WTC11 (cell line): ENCODE measurements at regions not wholly inside any gene's neighbourhood (a gene's known extent, or its start where the extent isn't known, plus 50 kb on each side); places are given as distances from the start of the nearest gene placed in this dataset.

Experiments
- ATAC-seq: fragments of 200-7000 bp; cut with Tn5 transposase; 2 replicates; pipeline ENCODE4 v1.10.0; 2021; ENCODE audit warnings: mild to moderate bottlenecking, moderate library complexity
- CTCF ChIA-PET: fragments of 300-600 bp; sonication (Branson Sonifier 250); formaldehyde crosslinking; loops from one replicate; lab custom pipeline; 2021; ENCODE audit warnings: antibody characterized with exemption; lab: Charles Lee
- POLR2A ChIA-PET: fragments of 350-600 bp; sonication (Branson Sonifier 250); formaldehyde crosslinking; loops from one replicate; lab custom pipeline; 2021; ENCODE audit warnings: antibody characterized with exemption; lab: Charles Lee
- DNase-seq: peaks from one replicate; pipeline ENCODE4 v3.0.0; 2021; ENCODE audit warnings: low spot score
- H3K27ac Mint-ChIP-seq: 2 replicates; pipeline ENCODE4 v1.8.0; 2021; ENCODE audit warnings: mixed read lengths
- H3K27me3 Mint-ChIP-seq: 2 replicates; pipeline ENCODE4 v1.8.0; 2021; ENCODE audit warnings: low read depth, mild to moderate bottlenecking, moderate library complexity, mixed read lengths
- H3K36me3 Mint-ChIP-seq: 2 replicates; pipeline ENCODE4 v1.8.0; 2021; ENCODE audit warnings: mixed read lengths
- H3K4me1 Mint-ChIP-seq: 2 replicates; pipeline ENCODE4 v1.8.0; 2022; ENCODE audit warnings: mixed read lengths
- H3K4me3 Mint-ChIP-seq: 2 replicates; pipeline ENCODE4 v1.8.0; 2021; ENCODE audit warnings: mild to moderate bottlenecking, moderate library complexity, mixed read lengths
- H3K9me3 Mint-ChIP-seq: 2 replicates; pipeline ENCODE4 v1.8.0; 2021; ENCODE audit warnings: mixed read lengths
- AR ChIP-seq: fragments of 250-450 bp; sonication (Bioruptor Pico); IDR thresholded peaks from 2 replicates; pipeline ENCODE4 v1.9.0; 2021; ENCODE audit warnings: mild to moderate bottlenecking
- ATF1 ChIP-seq: sonication (generic); formaldehyde crosslinking; IDR thresholded peaks from 2 replicates; pipeline ENCODE4 v1.8.1; 2023; ENCODE audit warnings: mild to moderate bottlenecking, moderate library complexity, missing genetic modification reagents
- ELF4 ChIP-seq: sonication (generic); formaldehyde crosslinking; IDR thresholded peaks from 2 replicates; pipeline ENCODE4 v1.8.1; 2022; ENCODE audit warnings: low read depth, mild to moderate bottlenecking, moderate library complexity, missing genetic modification reagents
- ESRRA ChIP-seq: sonication (generic); formaldehyde crosslinking; IDR thresholded peaks from 2 replicates; pipeline ENCODE4 v1.8.1; 2022; ENCODE audit warnings: mild to moderate bottlenecking, missing genetic modification reagents, borderline replicate concordance
- FOXK1 ChIP-seq: sonication (generic); formaldehyde crosslinking; IDR thresholded peaks from 2 replicates; pipeline ENCODE4 v1.8.0; 2022; ENCODE audit warnings: mild to moderate bottlenecking, moderate library complexity, missing genetic modification reagents
- GTF2I ChIP-seq: fragments of 250-450 bp; sonication (Bioruptor Pico); conservative IDR thresholded peaks from 2 replicates; pipeline ENCODE4 v1.4.0; 2021; ENCODE audit warnings: mild to moderate bottlenecking
- IRF2 ChIP-seq: sonication (generic); formaldehyde crosslinking; IDR thresholded peaks from 2 replicates; pipeline ENCODE4 v1.8.0; 2022; ENCODE audit warnings: low read depth, missing genetic modification reagents, borderline replicate concordance
- MLX ChIP-seq: sonication (generic); formaldehyde crosslinking; IDR thresholded peaks from 2 replicates; pipeline ENCODE4 v1.8.1; 2023; ENCODE audit warnings: mild to moderate bottlenecking, missing genetic modification reagents, moderate library complexity
- NFATC4 ChIP-seq: fragments of 250-450 bp; sonication (Bioruptor Pico); IDR thresholded peaks from 2 replicates; pipeline ENCODE4 v1.9.0; 2021; ENCODE audit warnings: mild to moderate bottlenecking
- NFYB ChIP-seq: sonication (generic); formaldehyde crosslinking; conservative IDR thresholded peaks from 2 replicates; pipeline ENCODE4 v1.8.0; 2022; ENCODE audit warnings: low read depth, missing genetic modification reagents
- NR1H2 ChIP-seq: sonication (generic); formaldehyde crosslinking; IDR thresholded peaks from 2 replicates; pipeline ENCODE4 v1.9.0; 2021; ENCODE audit warnings: mild to moderate bottlenecking, moderate library complexity, missing genetic modification reagents
- NR2C2 ChIP-seq: sonication (generic); formaldehyde crosslinking; IDR thresholded peaks from 2 replicates; pipeline ENCODE4 v1.8.0; 2022; ENCODE audit warnings: mild to moderate bottlenecking, missing genetic modification reagents
- PRRX2 ChIP-seq: fragments of 250-450 bp; sonication (Bioruptor Pico); IDR thresholded peaks from 2 replicates; pipeline ENCODE4 v1.8.0; 2021; ENCODE audit warnings: mild to moderate bottlenecking
- SOX15 ChIP-seq: fragments of 250-450 bp; sonication (Bioruptor Pico); IDR thresholded peaks from 2 replicates; pipeline ENCODE4 v1.9.0; 2021; ENCODE audit warnings: mild to moderate bottlenecking
- USF1 ChIP-seq: sonication (generic); formaldehyde crosslinking; IDR thresholded peaks from 2 replicates; pipeline ENCODE4 v1.8.0; 2022; ENCODE audit warnings: mild to moderate bottlenecking, missing genetic modification reagents
- ZNF138 ChIP-seq: sonication (generic); formaldehyde crosslinking; conservative IDR thresholded peaks from 2 replicates; pipeline ENCODE4 v1.8.1; 2022; ENCODE audit warnings: mild to moderate bottlenecking, moderate library complexity, missing genetic modification reagents
- ZNF671 ChIP-seq: fragments of 250-450 bp; sonication (Bioruptor Pico); IDR thresholded peaks from 2 replicates; pipeline ENCODE4 v1.8.0; 2021; ENCODE audit warnings: mild to moderate bottlenecking
- TF ChIP-seq, protein P1 (sequence below): fragments of 200-600 bp; IDR thresholded peaks from 2 replicates; pipeline ENCODE4 v1.8.0; 2022; ENCODE audit warnings: antibody characterized with exemption
- TF ChIP-seq, protein P2 (sequence below): sonication (generic); formaldehyde crosslinking; IDR thresholded peaks from 2 replicates; pipeline ENCODE4 v1.8.1; 2023; ENCODE audit warnings: mild to moderate bottlenecking, missing genetic modification reagents
- TF ChIP-seq, protein P3 (sequence below): fragments of 250-450 bp; sonication (Bioruptor Pico); IDR thresholded peaks from 2 replicates; pipeline ENCODE4 v1.9.0; 2021; ENCODE audit warnings: moderate library complexity, mild to moderate bottlenecking, inconsistent platforms, borderline replicate concordance

GRCh38 chr6:77133031-77133430 lies 330.3 kb downstream of the HTR1B start:
- POLR2A ChIA-PET, result no interaction called here
- H3K27ac Mint-ChIP-seq, result no peak overlapping the region; the same call in 1 of the 2 replicates
- ATAC-seq, result peak; percentile 91
- H3K36me3 Mint-ChIP-seq, result no peaks in the 10 kb centered on the region
- TF ChIP-seq IRF2 (no peak), NFYB (CRISPR knock-in tag) (no peak), SOX15 (CRISPR knock-in tag) (no peak), NFATC4 (CRISPR knock-in tag) (no peak), ATF1 (CRISPR knock-in tag) (no peak)
- TF ChIP-seq, protein P1, sequence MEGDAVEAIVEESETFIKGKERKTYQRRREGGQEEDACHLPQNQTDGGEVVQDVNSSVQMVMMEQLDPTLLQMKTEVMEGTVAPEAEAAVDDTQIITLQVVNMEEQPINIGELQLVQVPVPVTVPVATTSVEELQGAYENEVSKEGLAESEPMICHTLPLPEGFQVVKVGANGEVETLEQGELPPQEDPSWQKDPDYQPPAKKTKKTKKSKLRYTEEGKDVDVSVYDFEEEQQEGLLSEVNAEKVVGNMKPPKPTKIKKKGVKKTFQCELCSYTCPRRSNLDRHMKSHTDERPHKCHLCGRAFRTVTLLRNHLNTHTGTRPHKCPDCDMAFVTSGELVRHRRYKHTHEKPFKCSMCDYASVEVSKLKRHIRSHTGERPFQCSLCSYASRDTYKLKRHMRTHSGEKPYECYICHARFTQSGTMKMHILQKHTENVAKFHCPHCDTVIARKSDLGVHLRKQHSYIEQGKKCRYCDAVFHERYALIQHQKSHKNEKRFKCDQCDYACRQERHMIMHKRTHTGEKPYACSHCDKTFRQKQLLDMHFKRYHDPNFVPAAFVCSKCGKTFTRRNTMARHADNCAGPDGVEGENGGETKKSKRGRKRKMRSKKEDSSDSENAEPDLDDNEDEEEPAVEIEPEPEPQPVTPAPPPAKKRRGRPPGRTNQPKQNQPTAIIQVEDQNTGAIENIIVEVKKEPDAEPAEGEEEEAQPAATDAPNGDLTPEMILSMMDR, result no peak
- TF ChIP-seq, protein P2, sequence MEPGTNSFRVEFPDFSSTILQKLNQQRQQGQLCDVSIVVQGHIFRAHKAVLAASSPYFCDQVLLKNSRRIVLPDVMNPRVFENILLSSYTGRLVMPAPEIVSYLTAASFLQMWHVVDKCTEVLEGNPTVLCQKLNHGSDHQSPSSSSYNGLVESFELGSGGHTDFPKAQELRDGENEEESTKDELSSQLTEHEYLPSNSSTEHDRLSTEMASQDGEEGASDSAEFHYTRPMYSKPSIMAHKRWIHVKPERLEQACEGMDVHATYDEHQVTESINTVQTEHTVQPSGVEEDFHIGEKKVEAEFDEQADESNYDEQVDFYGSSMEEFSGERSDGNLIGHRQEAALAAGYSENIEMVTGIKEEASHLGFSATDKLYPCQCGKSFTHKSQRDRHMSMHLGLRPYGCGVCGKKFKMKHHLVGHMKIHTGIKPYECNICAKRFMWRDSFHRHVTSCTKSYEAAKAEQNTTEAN (CRISPR knock-in tag), result no peak
- peaks cover 10% of the 10 kb centered on the region for H3K9me3 Mint-ChIP-seq
- CTCF ChIA-PET, result no interaction called here
- H3K4me3 Mint-ChIP-seq, result no peak overlapping the region
- H3K4me1 Mint-ChIP-seq, result peaks cover 4% of the 10 kb centered on the region; the same call in 1 of the 2 replicates
- H3K27me3 Mint-ChIP-seq, result no peaks in the 10 kb centered on the region
- DNase-seq, result no peak

DNA sequence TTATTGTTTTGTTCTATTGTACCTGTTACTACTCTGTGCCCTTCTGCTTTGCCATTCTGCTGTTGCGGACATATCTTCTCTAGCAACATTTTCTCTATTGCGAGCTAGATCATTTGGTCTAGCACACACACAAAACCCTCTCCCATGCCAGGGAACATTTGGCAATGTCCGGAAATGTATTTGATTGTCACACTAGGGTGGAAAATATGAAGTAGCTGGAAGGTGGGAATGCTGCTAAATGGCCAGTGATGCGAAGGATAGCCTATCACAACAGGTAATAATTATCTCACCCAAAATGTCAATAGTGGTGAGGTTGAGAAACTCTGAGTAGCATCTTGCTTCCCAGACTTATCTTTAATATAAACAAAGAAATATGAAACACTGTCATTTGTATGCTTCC lies 331.9 kb downstream of the HTR1B start:
- no peak for ATAC-seq
- Mint-ChIP-seq H3K27me3 (no peaks in the 10 kb centered on the region), H3K4me3 (no peak overlapping the region), H3K9me3 (peaks cover 21% of the 10 kb centered on the region), H3K27ac (no peak overlapping the region), H3K4me1 (peaks cover 4% of the 10 kb centered on the region; the same call in 1 of the 2 replicates), H3K36me3 (peaks cover 5% of the 10 kb centered on the region; the same call in 1 of the 2 replicates)
- CTCF ChIA-PET, result no interaction called here
- no peak for DNase-seq
- POLR2A ChIA-PET, result no interaction called here
- TF ChIP-seq USF1 (CRISPR knock-in tag) (no peak), ELF4 (CRISPR knock-in tag) (no peak), ZNF138 (CRISPR knock-in tag) (no peak), MLX (CRISPR knock-in tag) (no peak), GTF2I (CRISPR knock-in tag) (no peak), NR2C2 (CRISPR knock-in tag) (no peak), AR (CRISPR knock-in tag) (no peak), NR1H2 (CRISPR knock-in tag) (no peak), PRRX2 (no peak), ESRRA (no peak), ZNF671 (CRISPR knock-in tag) (no peak), FOXK1 (no peak)
- TF ChIP-seq, protein P3, sequence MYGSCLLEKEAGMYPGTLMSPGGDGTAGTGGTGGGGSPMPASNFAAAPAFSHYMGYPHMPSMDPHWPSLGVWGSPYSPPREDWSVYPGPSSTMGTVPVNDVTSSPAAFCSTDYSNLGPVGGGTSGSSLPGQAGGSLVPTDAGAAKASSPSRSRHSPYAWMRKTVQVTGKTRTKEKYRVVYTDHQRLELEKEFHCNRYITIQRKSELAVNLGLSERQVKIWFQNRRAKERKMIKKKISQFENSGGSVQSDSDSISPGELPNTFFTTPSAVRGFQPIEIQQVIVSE, result no peak
